GM21367 (cell line): ENCODE measurements at regions not wholly inside any gene's neighbourhood (a gene's known extent, or its start where the extent isn't known, plus 50 kb on each side); places are given as distances from the start of the nearest gene placed in this dataset.

Experiments
- ATAC-seq: cut with Tn5 transposase; IDR thresholded peaks from one replicate; pipeline ENCODE4 v1.9.1; 2021; ENCODE audit not compliant: unreplicated experiment

- no peak for ATAC-seq
These were observed 78.5 kb upstream of the DPYD start for GRCh38 chr1:97999320-97999719.

- ATAC-seq: no peak
These were observed 76.0 kb upstream of the DPYD start for GRCh38 chr1:97996880-97997279.

DNA sequence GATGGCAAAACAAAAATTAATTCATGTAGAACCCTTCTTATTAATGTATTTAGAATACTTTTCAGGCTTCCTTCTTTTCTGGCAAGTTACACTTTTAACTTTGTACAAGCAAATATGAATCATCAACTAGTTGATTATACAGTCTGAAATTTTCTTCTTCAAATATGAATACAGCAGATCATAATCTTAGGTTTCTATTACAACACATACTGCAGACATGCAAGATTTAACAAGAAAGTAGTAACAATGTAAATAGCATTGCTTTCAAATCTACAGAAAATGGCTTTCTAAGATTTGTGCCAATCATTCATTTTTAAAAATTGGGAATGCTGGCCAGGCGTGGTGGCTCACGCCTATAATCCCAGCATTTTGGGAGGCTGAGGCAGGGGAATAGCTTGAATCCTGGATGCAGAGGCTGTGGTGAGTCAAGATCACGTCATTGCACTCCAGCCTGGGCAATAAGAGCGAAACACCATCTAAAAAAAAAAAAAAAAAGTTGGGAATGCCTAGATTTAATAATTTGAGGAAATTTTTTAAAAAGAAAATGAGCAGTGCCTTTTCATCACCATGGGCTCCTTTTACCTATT lies 68.4 kb upstream of the DPYD start:
- no peak for ATAC-seq

GRCh38 chr1:97986041-97987005 lies 65.5 kb upstream of the DPYD start:
- no peak for ATAC-seq

GRCh38 chr1:97983126-97983525 lies 62.3 kb upstream of the DPYD start:
- ATAC-seq: no peak

DNA sequence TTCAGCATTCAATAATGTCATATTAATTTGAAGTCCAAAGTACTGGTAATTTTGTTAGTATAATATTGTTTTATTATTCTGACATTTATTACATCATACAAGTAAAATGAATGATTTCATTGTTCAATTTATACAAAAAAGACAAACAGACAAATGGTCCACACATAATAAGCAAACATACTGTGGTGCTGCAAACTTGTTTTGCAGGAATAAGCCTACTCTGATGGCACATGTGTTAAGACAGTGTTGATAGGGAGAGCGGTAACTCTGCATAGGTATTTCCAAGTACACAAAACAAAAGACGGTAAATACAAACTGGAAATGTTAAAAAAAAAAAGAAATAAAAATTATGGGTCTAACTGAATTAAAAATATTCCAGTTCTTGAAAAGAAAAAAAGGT lies 59.7 kb upstream of the DPYD start:
- no peak for ATAC-seq

DNA sequence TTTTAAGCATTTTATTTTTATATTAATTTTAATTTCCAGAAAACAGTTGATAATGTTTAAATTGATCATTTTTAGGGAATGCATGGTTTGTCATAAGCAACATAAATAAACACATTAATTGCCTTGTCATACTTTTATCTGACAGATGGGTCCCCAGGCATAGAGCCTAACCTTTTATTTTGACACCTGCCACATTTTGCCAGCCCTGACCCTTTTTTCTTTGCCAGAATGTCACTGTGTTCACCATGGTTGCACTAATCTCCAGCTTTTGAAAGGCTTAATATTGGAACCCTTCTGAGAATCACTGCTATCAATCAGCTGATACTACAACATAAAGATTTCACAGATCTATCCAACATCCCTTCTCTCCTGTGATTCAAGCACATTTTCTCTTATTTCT lies 56.0 kb upstream of the DPYD start:
- ATAC-seq: no peak
